ENCODE measurements at regions not wholly inside any gene's neighbourhood (a gene's known extent, or its start where the extent isn't known, plus 50 kb on each side); places are given as distances from the start of the nearest gene placed in this dataset.
"Not testable (repeated sequence)": the region's sequence is repeated elsewhere in the genome, so short reads cannot be mapped to it uniquely, and the experiment has no call there.

DNA sequence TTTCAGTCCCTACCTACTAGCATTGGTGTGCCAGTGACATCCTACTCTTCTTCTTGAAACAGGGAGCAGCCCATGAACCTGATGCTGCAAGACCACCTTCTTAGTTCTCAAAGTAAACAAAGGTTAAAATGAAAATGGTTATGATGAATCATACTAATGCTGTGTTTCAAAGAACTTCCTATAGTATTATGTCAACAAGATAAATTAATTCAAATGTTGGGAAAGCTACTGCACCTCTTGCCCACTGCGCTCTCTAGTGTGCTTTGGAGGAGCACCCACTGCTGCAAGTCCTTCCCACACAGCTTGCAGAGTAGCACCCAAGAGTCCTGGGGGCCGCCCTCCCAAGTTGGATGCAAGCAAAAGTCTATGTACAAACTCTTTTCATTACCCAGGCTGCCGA, 81.1 kb downstream of the CD200R1L start:
- DNase-seq: no peak
- Mint-ChIP-seq H3K9me3 (peaks cover 0 to 1% of the 10 kb centered on the region in 2 donors), H3K36me3 (ENCODE audit: insufficient read depth) (no peaks in the 10 kb centered on the region), H3K4me1 (ENCODE audit: low read depth in 2 of 2) (peaks cover 2 to 7% of the 10 kb centered on the region in 2 donors), H3K27me3 (no peaks in the 10 kb centered on the region), H3K4me3 (no peak overlapping the region), H3K27ac (no peak overlapping the region)
- ATAC-seq (replicated peaks): no peak

DNA sequence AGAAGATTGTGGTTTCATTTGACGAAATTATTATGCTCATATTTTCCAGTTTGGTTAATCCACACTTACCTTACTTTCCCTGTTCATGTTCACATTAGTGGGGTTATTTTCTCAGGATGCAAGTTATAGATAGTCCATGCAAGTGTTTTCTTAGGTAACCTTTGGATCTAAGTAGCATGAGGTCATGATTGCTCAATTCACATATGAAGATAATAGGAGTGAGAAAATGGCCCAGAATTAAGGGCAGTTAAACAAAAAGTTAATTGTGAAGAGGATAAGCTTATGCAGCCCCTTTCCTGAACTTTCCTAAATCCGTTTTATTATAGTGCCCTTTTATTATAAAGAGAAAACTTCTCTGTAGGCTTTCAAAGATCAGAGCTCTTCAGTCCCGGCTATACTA, 83.4 kb downstream of the CD200R1L start:
- no peaks in the 10 kb centered on the region for H3K27me3 Mint-ChIP-seq
- DNase-seq: no peak
- no peaks in the 10 kb centered on the region for H3K36me3 Mint-ChIP-seq (ENCODE audit: insufficient read depth)
- no peak overlapping the region for H3K4me3 Mint-ChIP-seq
- H3K9me3 Mint-ChIP-seq: peaks cover 0 to 1% of the 10 kb centered on the region in 2 donors
- H3K4me1 Mint-ChIP-seq (ENCODE audit: low read depth in 2 of 2): no peaks in the 10 kb centered on the region
- no peak overlapping the region for H3K27ac Mint-ChIP-seq
- ATAC-seq (replicated peaks): no peak

DNA sequence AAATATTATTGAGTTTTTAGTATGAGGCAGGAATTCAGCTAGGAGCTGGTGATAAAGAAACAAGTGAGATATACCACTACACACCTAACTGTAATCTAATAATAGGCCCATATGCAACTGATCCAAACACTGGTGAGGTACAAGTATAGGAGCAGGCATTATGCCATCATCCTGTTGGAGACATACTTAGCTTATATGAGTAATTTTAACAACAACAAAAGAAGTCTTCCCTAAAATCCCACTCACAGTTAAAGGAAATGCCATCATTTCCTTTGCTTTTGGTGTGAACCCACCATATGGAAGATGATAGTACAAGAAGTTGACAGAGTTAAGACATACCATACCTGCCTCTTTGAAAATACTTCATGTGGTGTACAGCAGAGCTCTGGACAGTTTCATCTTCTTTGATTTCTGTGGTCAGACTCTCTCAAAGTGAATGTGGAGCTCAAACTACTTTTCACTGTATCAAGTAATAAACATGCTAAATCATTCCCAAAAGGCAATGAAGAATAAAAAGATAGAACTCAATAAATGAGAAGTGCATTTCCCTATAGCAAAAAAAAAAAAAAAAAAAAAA, 85.5 kb downstream of the CD200R1L start:
- Mint-ChIP-seq H3K27me3 (no peaks in the 10 kb centered on the region), H3K4me1 (ENCODE audit: low read depth in 2 of 2) (no peaks in the 10 kb centered on the region), H3K9me3 (peaks cover 0 to 4% of the 10 kb centered on the region in 2 donors), H3K36me3 (ENCODE audit: insufficient read depth) (no peaks in the 10 kb centered on the region), H3K27ac (no peak overlapping the region), H3K4me3 (no peak overlapping the region)
- ATAC-seq (replicated peaks) (no peak), DNase-seq (no peak)

DNA sequence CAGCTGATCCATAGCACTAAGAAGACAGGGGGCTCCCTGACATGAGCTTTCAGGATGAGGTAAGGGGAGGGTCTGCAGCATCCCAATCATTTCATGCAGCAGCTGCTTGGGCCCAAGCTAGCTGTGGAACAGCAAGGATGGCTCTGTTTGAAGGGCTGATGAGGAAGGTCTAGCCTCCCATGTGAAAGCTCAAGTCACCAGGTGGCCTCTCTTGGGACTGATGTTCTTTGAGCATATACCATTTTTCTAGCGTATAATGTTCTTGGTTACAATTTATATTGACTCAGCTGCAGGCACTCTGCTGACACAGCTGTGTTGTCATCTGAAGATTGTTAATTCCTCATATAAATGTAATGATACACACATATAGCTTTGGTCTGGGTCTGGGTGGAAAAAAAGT, 87.0 kb downstream of the CD200R1L start:
- Mint-ChIP-seq H3K4me3 (no peak overlapping the region), H3K27ac (no peak overlapping the region), H3K4me1 (ENCODE audit: low read depth in 2 of 2) (no peaks in the 10 kb centered on the region), H3K27me3 (no peaks in the 10 kb centered on the region), H3K36me3 (ENCODE audit: insufficient read depth) (no peaks in the 10 kb centered on the region), H3K9me3 (peaks cover 0 to 4% of the 10 kb centered on the region in 2 donors)
- ATAC-seq (replicated peaks): no peak
- no peak for DNase-seq

DNA sequence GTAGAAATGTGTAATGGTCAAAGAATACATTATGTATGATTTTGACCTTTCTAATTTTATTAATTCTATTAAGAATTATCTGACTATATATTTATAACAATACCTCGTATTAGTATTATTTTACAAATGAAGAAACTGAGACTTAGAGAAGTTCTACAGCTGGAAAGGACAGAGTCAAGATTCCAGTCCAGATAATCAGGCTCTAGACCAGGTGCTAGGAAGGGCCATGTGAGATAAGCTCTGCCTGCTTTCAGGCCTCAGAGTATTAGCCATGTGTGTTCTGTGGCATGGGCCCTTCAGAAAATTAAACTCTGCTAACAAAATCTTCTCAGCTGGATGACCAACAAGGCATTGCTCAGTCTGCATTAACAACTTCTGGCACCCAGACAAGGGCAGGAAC, 87.5 kb downstream of the CD200R1L start:
- Mint-ChIP-seq H3K4me1 (ENCODE audit: low read depth in 2 of 2) (no peaks in the 10 kb centered on the region), H3K27me3 (no peaks in the 10 kb centered on the region), H3K9me3 (peaks cover 0 to 4% of the 10 kb centered on the region in 2 donors), H3K4me3 (no peak overlapping the region), H3K27ac (no peak overlapping the region), H3K36me3 (ENCODE audit: insufficient read depth) (no peaks in the 10 kb centered on the region)
- DNase-seq (no peak), ATAC-seq (replicated peaks) (no peak)

DNA sequence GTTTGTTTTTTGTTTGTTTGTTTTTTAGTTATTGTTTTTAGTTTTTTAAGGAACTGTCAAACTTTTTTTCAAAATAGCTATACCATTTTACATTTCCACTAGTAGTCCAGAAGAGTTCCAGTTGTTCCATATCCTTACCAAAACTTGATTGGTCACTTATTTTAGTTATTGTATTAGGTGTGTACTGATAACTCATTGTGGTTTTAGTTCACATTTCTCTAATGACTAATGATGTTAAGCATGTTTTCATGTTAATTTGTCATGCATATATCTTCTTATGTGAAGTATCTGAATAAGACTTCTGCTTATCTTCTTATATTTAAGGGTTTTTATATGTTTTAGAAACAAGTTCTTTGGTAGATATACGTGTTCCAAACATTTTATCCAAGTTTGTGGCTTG, 89.5 kb downstream of the CD200R1L start:
- ATAC-seq (replicated peaks): no peak
- Mint-ChIP-seq H3K4me1 (ENCODE audit: low read depth in 2 of 2) (no peaks in the 10 kb centered on the region), H3K36me3 (ENCODE audit: insufficient read depth) (no peaks in the 10 kb centered on the region), H3K4me3 (no peak overlapping the region), H3K27ac (no peak overlapping the region), H3K9me3 (peaks cover 0 to 4% of the 10 kb centered on the region in 2 donors), H3K27me3 (no peaks in the 10 kb centered on the region)
- no peak for DNase-seq

DNA sequence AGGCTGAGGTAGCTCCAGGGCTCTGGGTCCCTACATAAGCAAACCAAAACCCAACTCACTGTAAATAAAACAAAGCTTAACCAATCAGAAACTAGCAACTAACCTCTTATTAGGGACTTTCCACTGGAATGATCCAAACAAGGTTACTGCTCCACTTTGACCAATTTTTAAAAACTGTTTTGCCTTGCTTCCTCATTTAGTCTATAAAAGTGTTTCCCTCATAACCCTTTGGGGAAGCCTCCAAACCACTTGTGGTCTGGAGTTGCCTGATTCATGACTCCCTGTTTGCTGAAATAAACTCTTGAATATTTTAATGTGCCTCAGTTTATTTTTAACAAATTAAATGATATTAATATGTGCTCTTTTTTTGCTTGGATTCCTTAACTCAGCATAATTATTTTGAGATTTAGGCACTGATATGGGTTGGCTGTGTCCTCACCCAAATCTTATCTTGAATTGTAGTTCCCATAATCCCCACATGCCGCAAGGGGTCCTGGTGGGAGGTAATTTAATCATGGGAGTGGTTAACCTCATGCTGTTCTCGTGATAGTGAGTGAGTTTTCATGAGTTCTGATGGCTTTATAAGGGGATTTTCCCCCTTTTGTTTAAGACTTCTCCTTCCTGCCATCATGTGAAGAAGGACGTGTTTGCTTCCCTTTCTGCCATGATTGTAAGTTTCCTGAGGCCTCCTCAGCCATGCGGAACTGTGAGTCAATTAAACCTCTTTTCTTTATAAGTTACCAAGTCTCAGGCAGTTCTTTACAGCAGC, 90.6 kb downstream of the CD200R1L start:
- Mint-ChIP-seq H3K27ac (no peak overlapping the region), H3K36me3 (ENCODE audit: insufficient read depth) (no peaks in the 10 kb centered on the region), H3K4me3 (no peak overlapping the region), H3K27me3 (no peaks in the 10 kb centered on the region), H3K4me1 (ENCODE audit: low read depth in 2 of 2) (peaks cover 0 to 2% of the 10 kb centered on the region in 2 donors), H3K9me3 (peaks cover 0 to 4% of the 10 kb centered on the region in 2 donors)
- DNase-seq (no peak), ATAC-seq (replicated peaks) (no peak)

DNA sequence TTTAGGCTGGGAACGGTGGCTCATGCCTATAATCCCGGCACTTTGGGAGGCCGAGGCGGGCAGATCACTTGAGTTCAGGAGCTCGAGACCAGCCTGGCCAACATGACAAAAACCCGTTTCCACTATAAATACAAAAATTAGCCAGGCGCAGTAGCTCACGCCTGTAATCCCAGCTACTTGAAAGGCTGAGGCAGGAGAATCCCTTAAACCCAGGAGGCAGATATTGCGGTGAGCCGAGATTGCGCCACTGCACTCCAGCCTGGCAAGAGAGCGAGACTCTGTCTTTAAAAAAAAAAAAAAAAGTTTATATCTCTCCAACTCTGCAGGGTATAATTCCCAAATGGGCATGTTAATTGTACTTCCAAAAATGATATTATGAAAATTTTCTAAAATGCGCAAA, 91.6 kb downstream of the CD200R1L start:
- H3K27ac Mint-ChIP-seq; H3K4me3 Mint-ChIP-seq; H3K27me3 Mint-ChIP-seq; DNase-seq; ATAC-seq (replicated peaks); H3K36me3 Mint-ChIP-seq (ENCODE audit: insufficient read depth); H3K9me3 Mint-ChIP-seq; H3K4me1 Mint-ChIP-seq (ENCODE audit: low read depth in 2 of 2): not testable (repeated sequence)

DNA sequence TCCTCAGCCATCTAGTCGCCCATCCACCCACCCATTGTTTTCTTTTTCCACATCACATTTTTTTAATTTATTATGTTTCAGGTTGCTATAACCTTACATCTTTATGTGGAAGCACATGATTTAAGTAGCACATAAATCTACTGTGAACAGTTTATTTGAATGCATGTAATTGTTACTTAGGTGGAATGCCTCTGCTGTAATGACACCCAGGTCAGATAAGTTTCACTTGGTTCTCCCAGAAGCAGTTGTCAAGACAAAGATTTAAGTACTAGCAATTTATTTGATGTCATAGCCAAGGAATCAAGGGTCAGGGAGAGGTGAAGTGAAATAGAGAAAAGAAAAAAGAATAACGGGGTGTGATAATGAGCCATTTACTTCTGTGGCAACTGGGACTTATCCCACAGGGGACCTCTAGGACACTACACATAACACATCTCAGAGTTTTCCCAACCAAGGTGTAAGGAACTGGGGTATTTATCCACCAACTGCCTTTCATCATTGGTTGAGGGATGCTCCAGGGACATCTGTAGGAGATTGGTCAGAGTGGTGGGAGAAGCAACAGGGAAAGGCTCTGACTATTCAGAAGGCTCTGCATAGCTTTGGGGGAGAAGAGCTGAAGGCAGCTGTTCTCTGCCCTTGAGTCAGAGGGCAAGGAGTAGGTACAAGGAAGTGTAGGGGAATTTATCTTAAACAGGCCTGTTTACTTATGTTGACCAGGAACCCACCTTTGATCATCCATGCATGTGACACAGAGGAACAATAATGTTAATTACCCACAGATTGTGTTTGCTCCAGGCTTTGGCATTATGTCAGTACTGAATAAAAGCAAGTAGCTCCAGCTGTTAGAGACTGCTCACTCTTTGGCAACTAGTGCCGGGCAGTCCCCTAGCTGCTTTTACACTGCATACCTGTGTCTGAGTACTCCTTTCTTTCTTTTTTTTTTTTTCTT, 94.8 kb downstream of the CD200R1L start:
- Mint-ChIP-seq H3K4me1 (ENCODE audit: low read depth in 2 of 2) (peaks cover 2 to 6% of the 10 kb centered on the region in 2 donors), H3K27ac (no peak overlapping the region), H3K4me3 (no peak overlapping the region), H3K9me3 (peaks cover 0 to 2% of the 10 kb centered on the region in 2 donors), H3K36me3 (ENCODE audit: insufficient read depth) (no peaks in the 10 kb centered on the region), H3K27me3 (no peaks in the 10 kb centered on the region)
- DNase-seq (no peak), ATAC-seq (replicated peaks) (no peak)

DNA sequence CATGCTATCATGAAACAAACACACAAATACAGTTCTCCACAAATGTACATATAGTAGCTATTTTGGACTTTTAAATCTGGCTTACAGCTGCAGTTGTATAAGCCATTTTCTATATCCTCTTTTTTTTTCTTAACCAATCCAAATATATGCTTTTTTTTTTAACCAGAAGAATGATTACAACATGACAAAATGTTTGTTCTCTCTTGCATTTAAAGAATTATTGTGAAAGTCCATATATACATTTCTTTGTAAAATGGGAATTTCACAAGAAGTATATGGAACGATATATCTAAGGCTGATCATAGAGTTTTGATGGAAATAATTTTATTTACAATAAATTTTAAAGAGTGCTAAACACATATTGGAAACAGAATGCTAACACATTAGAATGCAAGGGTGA, 95.6 kb downstream of the CD200R1L start:
- no peaks in the 10 kb centered on the region for H3K36me3 Mint-ChIP-seq (ENCODE audit: insufficient read depth)
- no peaks in the 10 kb centered on the region for H3K27me3 Mint-ChIP-seq
- H3K4me3 Mint-ChIP-seq: no peak overlapping the region
- ATAC-seq (replicated peaks) (no peak), DNase-seq (no peak)
- peaks cover 2 to 6% of the 10 kb centered on the region in 2 donors for H3K4me1 Mint-ChIP-seq (ENCODE audit: low read depth in 2 of 2)
- no peak overlapping the region for H3K27ac Mint-ChIP-seq
- H3K9me3 Mint-ChIP-seq: no peaks in the 10 kb centered on the region

DNA sequence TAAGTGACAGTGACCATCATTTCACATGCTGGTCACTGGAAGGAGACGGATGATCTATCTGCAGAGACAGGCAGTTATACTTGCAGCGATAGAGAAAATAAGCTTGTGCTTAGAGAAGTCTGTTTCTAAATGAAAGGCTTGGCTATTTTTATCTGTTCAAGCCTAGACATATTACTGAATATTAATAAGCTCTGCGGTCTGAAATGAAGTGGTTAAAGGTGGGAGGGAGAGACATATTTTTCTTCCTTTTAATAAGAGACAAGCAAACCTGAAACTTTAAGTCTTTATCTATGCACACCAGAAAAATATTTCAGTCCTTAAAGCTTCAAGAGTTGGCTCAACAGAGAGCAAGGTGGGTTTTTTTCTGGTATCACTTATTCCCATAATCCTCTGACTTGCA, 99.0 kb downstream of the CD200R1L start:
- no peak overlapping the region for H3K4me3 Mint-ChIP-seq
- ATAC-seq (replicated peaks): no peak
- H3K27me3 Mint-ChIP-seq: no peaks in the 10 kb centered on the region
- H3K36me3 Mint-ChIP-seq (ENCODE audit: insufficient read depth): no peaks in the 10 kb centered on the region
- H3K4me1 Mint-ChIP-seq (ENCODE audit: low read depth in 2 of 2): peaks cover 2 to 6% of the 10 kb centered on the region in 2 donors
- DNase-seq: no peak
- peak overlapping the region in 1 of 2 donors; percentile 26 for H3K27ac Mint-ChIP-seq
- H3K9me3 Mint-ChIP-seq: no peaks in the 10 kb centered on the region

DNA sequence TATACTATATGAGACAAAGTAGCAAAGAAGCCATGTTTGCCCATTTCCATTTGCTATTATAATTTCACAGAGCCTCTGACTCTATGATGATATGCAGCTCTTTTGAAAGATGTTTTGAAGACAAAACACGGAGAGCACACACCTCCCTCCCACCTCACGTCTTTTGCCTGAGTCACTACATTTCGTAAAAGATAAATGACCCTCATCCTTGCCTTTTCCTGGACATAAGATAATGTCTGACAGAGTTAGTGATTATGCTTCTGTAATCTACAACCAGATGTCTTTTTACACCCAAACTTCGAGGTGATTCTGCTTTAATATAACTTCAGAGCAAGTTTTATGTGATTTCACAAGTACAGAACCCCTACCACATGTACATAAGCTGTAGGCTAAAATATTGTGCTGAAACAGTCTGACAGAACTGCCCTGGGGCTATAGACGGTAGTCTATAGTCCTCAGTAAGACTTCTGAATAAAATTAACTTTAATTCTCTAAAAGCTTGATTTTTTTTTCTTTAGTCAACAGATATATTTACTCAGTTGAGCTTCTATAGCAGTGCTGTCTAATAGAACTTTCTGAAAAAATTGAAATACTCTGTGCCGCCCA, 99.9 kb downstream of the CD200R1L start:
- no peak for DNase-seq
- Mint-ChIP-seq H3K4me1 (ENCODE audit: low read depth in 2 of 2) (peaks cover 0 to 7% of the 10 kb centered on the region in 2 donors), H3K4me3 (no peak overlapping the region), H3K27me3 (no peaks in the 10 kb centered on the region), H3K27ac (no peak overlapping the region), H3K36me3 (ENCODE audit: insufficient read depth) (no peaks in the 10 kb centered on the region), H3K9me3 (no peaks in the 10 kb centered on the region)
- no peak for ATAC-seq (replicated peaks)

DNA sequence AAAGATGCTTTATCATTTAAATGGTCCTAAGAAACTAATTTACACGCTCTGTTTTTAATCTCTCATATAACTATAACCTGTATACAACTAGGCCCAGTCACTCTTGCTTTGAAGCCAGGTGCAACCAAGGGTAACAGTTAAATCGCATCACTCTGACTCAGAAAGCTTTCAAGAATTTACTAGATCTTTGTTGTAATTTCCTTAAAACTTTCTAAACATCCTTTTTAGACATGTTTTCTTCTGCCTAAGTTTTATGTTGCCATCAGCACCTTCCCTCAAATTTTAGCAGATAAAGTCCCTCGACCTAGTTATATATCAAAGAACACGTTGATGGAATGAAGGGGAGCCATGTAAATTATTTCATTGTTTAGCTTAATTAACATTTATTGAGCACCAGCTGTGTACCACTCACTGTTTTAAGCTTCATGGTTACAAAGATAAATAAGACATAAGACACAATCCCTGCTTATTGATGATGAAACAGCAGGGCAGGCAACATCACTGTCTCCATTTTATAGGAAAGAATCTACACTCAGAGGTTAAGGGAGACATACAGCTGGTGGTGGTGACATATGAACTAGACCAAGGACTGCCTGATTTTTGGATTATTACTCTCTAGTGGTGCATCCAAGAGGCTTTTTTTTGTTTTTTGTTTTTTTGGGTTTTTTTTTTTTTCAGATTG, 101.0 kb downstream of the CD200R1L start:
- no peak overlapping the region for H3K4me3 Mint-ChIP-seq
- H3K4me1 Mint-ChIP-seq (ENCODE audit: low read depth in 2 of 2): peaks cover 0 to 9% of the 10 kb centered on the region in 2 donors
- H3K9me3 Mint-ChIP-seq: no peaks in the 10 kb centered on the region
- no peaks in the 10 kb centered on the region for H3K27me3 Mint-ChIP-seq
- H3K27ac Mint-ChIP-seq: no peak overlapping the region
- no peaks in the 10 kb centered on the region for H3K36me3 Mint-ChIP-seq (ENCODE audit: insufficient read depth)
- no peak for DNase-seq
- ATAC-seq (replicated peaks): no peak

Measured in effector memory CD8-positive, alpha-beta T cell (primary cell).